H1 (cell line): ENCODE measurements at regions not wholly inside any gene's neighbourhood (a gene's known extent, or its start where the extent isn't known, plus 50 kb on each side); places are given as distances from the start of the nearest gene placed in this dataset.

ENCODE experiments used
- EGR1 ChIP-seq: IDR thresholded peaks from 2 replicates; pipeline ENCODE4 v1.6.1; 2011; ENCODE audit warnings: low read depth, low read length, borderline replicate concordance
- RNF2 ChIP-seq: fragments of 200-900, 300-1000 bp; sonication (generic); IDR thresholded peaks from 2 replicates; pipeline ENCODE4 v1.7.1; 2016; ENCODE audit warnings: borderline replicate concordance, low read depth, mild to moderate bottlenecking, antibody characterized with exemption, low read length; ENCODE audit not compliant: poor library complexity, severe bottlenecking; ENCODE audit errors: missing control alignments
- SP4 ChIP-seq: IDR thresholded peaks from 2 replicates; pipeline ENCODE4 v1.6.1; 2012; ENCODE audit warnings: low read length, inconsistent platforms
- TAF1 ChIP-seq: IDR thresholded peaks from 2 replicates; pipeline ENCODE4 v1.6.1; 2011; ENCODE audit warnings: mild to moderate bottlenecking, low read depth, low read length
- YY1 ChIP-seq: IDR thresholded peaks from 2 replicates; pipeline ENCODE4 v1.6.1; 2011; ENCODE audit warnings: low read depth, mild to moderate bottlenecking, low read length
- TF ChIP-seq, protein P1 (sequence below), 3 experiments: IDR thresholded peaks; 1 replicate in 2 of 3; 2 replicates in 1 of 3; pipeline versions ENCODE4 v1.5.1 to v1.6.1; 2011; ENCODE audit warnings: low read length in 3 of 3, mild to moderate bottlenecking in 3 of 3, inconsistent platforms in 2 of 3, low read depth in 1 of 3, moderate library complexity in 1 of 3; ENCODE audit not compliant: insufficient read depth in 1 of 3; ENCODE audit errors: control extremely low read depth in 1 of 3

DNA sequence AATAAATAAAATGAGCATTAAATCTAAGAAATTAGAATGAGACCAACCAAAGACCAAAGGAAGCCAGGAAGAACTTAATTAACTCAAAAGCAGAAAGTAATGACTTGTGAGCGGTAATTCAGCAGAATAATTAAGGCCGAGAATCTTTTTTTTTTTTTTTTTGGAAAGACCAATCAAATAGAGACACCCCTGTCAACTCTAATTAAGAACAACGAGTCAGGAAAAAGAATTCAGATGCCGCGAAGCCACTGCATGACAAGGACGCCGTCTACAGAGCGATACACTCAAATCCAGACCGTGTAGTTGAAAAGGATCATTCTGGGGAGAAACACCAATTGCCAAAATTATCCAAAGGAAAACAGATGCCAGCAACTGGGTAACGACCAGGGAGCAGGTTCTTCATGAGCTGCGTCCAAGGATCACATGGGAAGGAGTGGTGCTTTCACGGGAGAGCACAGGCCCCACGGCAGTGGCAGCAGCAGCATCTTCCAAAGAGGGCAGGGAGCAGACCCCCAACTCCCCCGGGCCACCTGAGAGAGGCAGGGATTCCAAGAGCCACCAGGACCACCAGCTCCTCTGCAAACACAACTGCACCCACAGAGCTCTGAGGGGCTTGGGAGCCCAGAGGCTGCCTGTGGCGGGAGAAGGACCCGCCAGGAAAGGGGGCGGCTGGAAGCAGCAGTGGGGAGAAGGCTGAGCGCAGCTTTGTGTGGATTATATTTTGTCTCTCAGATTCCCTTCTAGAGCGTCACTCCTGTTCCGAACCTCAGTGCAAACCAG is 469.8 kb downstream of the BRD1 start (continued):
- TF ChIP-seq, protein P1, sequence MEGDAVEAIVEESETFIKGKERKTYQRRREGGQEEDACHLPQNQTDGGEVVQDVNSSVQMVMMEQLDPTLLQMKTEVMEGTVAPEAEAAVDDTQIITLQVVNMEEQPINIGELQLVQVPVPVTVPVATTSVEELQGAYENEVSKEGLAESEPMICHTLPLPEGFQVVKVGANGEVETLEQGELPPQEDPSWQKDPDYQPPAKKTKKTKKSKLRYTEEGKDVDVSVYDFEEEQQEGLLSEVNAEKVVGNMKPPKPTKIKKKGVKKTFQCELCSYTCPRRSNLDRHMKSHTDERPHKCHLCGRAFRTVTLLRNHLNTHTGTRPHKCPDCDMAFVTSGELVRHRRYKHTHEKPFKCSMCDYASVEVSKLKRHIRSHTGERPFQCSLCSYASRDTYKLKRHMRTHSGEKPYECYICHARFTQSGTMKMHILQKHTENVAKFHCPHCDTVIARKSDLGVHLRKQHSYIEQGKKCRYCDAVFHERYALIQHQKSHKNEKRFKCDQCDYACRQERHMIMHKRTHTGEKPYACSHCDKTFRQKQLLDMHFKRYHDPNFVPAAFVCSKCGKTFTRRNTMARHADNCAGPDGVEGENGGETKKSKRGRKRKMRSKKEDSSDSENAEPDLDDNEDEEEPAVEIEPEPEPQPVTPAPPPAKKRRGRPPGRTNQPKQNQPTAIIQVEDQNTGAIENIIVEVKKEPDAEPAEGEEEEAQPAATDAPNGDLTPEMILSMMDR (IDR thresholded peaks at IDR 0.05; ENCODE audit: control extremely low read depth in 1 of 3, insufficient read depth in 1 of 3, low read depth in 1 of 3, low read length in 3 of 3): no peak
- TF ChIP-seq YY1 (no peak), RNF2 (no peak), TAF1 (no peak), EGR1 (no peak), SP4 (no peak)
